SK-N-SH treated with all-trans-retinoic acid at 6 μM for 48 hours (cell line): ENCODE measurements at regions not wholly inside any gene's neighbourhood (a gene's known extent, or its start where the extent isn't known, plus 50 kb on each side); places are given as distances from the start of the nearest gene placed in this dataset.

ENCODE experiments used
- CREB5 ChIP-seq: fragments of 250-450 bp; sonication (Bioruptor Pico); IDR thresholded peaks from 2 replicates; pipeline ENCODE4 v1.5.1; 2020; ENCODE audit warnings: low read depth, mild to moderate bottlenecking, moderate library complexity
- CSDC2 ChIP-seq: fragments of 250-450 bp; sonication (Bioruptor Pico); IDR thresholded peaks from 2 replicates; pipeline ENCODE4 v1.5.0; 2020; ENCODE audit warnings: mild to moderate bottlenecking, moderate library complexity
- ESRRG ChIP-seq: fragments of 250-450 bp; sonication (Bioruptor Pico); IDR thresholded peaks from 2 replicates; pipeline ENCODE4 v1.6.1; 2021; ENCODE audit warnings: mild to moderate bottlenecking
- GLIS3 ChIP-seq: fragments of 250-450 bp; sonication (Bioruptor Pico); IDR thresholded peaks from 2 replicates; pipeline ENCODE4 v1.5.0; 2020; ENCODE audit warnings: mild to moderate bottlenecking, moderate library complexity
- OSR1 ChIP-seq: fragments of 250-450 bp; sonication (Bioruptor Pico); IDR thresholded peaks from 2 replicates; pipeline ENCODE4 v1.8.0; 2022; ENCODE audit warnings: moderate library complexity, mild to moderate bottlenecking, inconsistent platforms
- TCF4 ChIP-seq: fragments of 250-450 bp; sonication (Bioruptor Pico); IDR thresholded peaks from 2 replicates; pipeline ENCODE4 v1.8.0; 2021; ENCODE audit warnings: mild to moderate bottlenecking, moderate library complexity, borderline replicate concordance
- ZFP3 ChIP-seq: fragments of 250-450 bp; sonication (Bioruptor Pico); IDR thresholded peaks from 2 replicates; pipeline ENCODE4 v1.5.0; 2020; ENCODE audit warnings: mild to moderate bottlenecking, moderate library complexity
- ZNF70 ChIP-seq: fragments of 450-650 bp; formaldehyde crosslinking; IDR thresholded peaks from 2 replicates; pipeline ENCODE4 v1.5.0; 2020; ENCODE audit warnings: mild to moderate bottlenecking, moderate library complexity
- TF ChIP-seq, protein P1 (sequence below): fragments of 250-450 bp; sonication (Bioruptor Pico); IDR thresholded peaks from 2 replicates; pipeline ENCODE4 v1.8.0; 2020; ENCODE audit warnings: mild to moderate bottlenecking, moderate library complexity, borderline replicate concordance

- no peak for TF ChIP-seq CSDC2 (CRISPR knock-in tag)
- TF ChIP-seq TCF4 (CRISPR knock-in tag), result no peak
- TF ChIP-seq, protein P1, sequence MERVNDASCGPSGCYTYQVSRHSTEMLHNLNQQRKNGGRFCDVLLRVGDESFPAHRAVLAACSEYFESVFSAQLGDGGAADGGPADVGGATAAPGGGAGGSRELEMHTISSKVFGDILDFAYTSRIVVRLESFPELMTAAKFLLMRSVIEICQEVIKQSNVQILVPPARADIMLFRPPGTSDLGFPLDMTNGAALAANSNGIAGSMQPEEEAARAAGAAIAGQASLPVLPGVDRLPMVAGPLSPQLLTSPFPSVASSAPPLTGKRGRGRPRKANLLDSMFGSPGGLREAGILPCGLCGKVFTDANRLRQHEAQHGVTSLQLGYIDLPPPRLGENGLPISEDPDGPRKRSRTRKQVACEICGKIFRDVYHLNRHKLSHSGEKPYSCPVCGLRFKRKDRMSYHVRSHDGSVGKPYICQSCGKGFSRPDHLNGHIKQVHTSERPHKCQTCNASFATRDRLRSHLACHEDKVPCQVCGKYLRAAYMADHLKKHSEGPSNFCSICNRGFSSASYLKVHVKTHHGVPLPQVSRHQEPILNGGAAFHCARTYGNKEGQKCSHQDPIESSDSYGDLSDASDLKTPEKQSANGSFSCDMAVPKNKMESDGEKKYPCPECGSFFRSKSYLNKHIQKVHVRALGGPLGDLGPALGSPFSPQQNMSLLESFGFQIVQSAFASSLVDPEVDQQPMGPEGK (CRISPR knock-in tag), result no peak
- TF ChIP-seq GLIS3 (CRISPR knock-in tag), result no peak
- TF ChIP-seq ZNF70 (CRISPR knock-in tag), result no peak
- TF ChIP-seq OSR1 (CRISPR knock-in tag), result no peak
- TF ChIP-seq CREB5, result no peak
- TF ChIP-seq ESRRG (CRISPR knock-in tag), result no peak
- TF ChIP-seq ZFP3, result no peak
Measured at GRCh38 chr13:77991003-77991402, 72.4 kb upstream of the EDNRB start.
